EH (cell line): ENCODE measurements at regions not wholly inside any gene's neighbourhood (a gene's known extent, or its start where the extent isn't known, plus 50 kb on each side); places are given as distances from the start of the nearest gene placed in this dataset.

Source experiments
- DNase-seq: peaks from one replicate; pipeline ENCODE4 v3.0.0-alpha.2; 2015; ENCODE audit warnings: low read depth

GRCh38 chr13:61765181-61765742, 349.6 kb upstream of the PCDH20 start:
- DNase-seq = no peak

- DNase-seq = no peak
Measured at GRCh38 chr13:61761690-61762089, 346.0 kb upstream of the PCDH20 start.

GRCh38 chr13:61760102-61760501, 344.5 kb upstream of the PCDH20 start:
- no peak for DNase-seq

- no peak for DNase-seq
Measured at GRCh38 chr13:61756031-61756430, 340.4 kb upstream of the PCDH20 start.

GRCh38 chr13:61751039-61751438, 335.4 kb upstream of the PCDH20 start:
- no peak for DNase-seq

GRCh38 chr13:61738236-61738750, 322.6 kb upstream of the PCDH20 start:
- no peak for DNase-seq

- DNase-seq = no peak
Measured at GRCh38 chr13:61734683-61735082, 319.0 kb upstream of the PCDH20 start.

- DNase-seq = no peak
Measured at GRCh38 chr13:61728471-61728870, 312.8 kb upstream of the PCDH20 start.

GRCh38 chr13:61727767-61728166, 312.1 kb upstream of the PCDH20 start:
- no peak for DNase-seq

- DNase-seq = no peak
Measured at GRCh38 chr13:61725806-61726205, 310.2 kb upstream of the PCDH20 start.

- DNase-seq = no peak
Measured at GRCh38 chr13:61722119-61722518, 306.5 kb upstream of the PCDH20 start.

- no peak for DNase-seq
Measured at GRCh38 chr13:61712621-61713020, 297.0 kb upstream of the PCDH20 start.

GRCh38 chr13:61709258-61709657, 293.6 kb upstream of the PCDH20 start:
- DNase-seq = no peak

GRCh38 chr13:61706899-61707298, 291.2 kb upstream of the PCDH20 start:
- no peak for DNase-seq

GRCh38 chr13:61700620-61701019, 285.0 kb upstream of the PCDH20 start:
- no peak for DNase-seq

- no peak for DNase-seq
Measured at GRCh38 chr13:61700181-61700580, 284.5 kb upstream of the PCDH20 start.

GRCh38 chr13:61696676-61697075, 281.0 kb upstream of the PCDH20 start:
- no peak for DNase-seq

GRCh38 chr13:61695147-61695546, 279.5 kb upstream of the PCDH20 start:
- no peak for DNase-seq

- DNase-seq = no peak
Measured at GRCh38 chr13:61692691-61693090, 277.0 kb upstream of the PCDH20 start.

- no peak for DNase-seq
Measured at GRCh38 chr13:61685682-61686012, 270.0 kb upstream of the PCDH20 start.

- no peak for DNase-seq
Measured at GRCh38 chr13:61684976-61685681, 269.5 kb upstream of the PCDH20 start.

GRCh38 chr13:61672756-61673155, 257.1 kb upstream of the PCDH20 start:
- DNase-seq = no peak

GRCh38 chr13:61670384-61671161, 254.9 kb upstream of the PCDH20 start:
- no peak for DNase-seq
